DND-41 (cell line): ENCODE measurements at regions not wholly inside any gene's neighbourhood (a gene's known extent, or its start where the extent isn't known, plus 50 kb on each side); places are given as distances from the start of the nearest gene placed in this dataset.

ENCODE experiments used
- ATAC-seq: fragments of 200-7000 bp; cut with Tn5 transposase; 3 replicates; pipeline ENCODE4 v1.9.1; 2021; ENCODE audit warnings: low read depth; ENCODE audit not compliant: insufficient read depth
- DNase-seq: peaks from one replicate; pipeline ENCODE4 v3.0.0-alpha.2; 2020
- H2AFZ ChIP-seq: 2 replicates; pipeline ENCODE4 v1.6.0; 2012; ENCODE audit warnings: low read depth, low read length
- H3K27ac ChIP-seq: 2 replicates; pipeline ENCODE4 v1.5.1; 2012; ENCODE audit warnings: low read length, inconsistent platforms
- H3K27me3 ChIP-seq: fragments of 200-600 bp; sonication (generic); 2 replicates; pipeline ENCODE4 v1.6.0; 2012; ENCODE audit warnings: low read length, mild to moderate bottlenecking, inconsistent platforms; ENCODE audit not compliant: insufficient read depth, poor library complexity
- H3K36me3 ChIP-seq: 2 replicates; pipeline ENCODE4 v1.5.1; 2012; ENCODE audit warnings: low read length, inconsistent platforms; ENCODE audit not compliant: insufficient read depth
- H3K4me1 ChIP-seq: 2 replicates; pipeline ENCODE4 v1.5.1; 2012; ENCODE audit warnings: mild to moderate bottlenecking, low read length; ENCODE audit not compliant: insufficient read depth
- H3K4me2 ChIP-seq: 2 replicates; pipeline ENCODE4 v1.6.0; 2012; ENCODE audit warnings: mild to moderate bottlenecking, moderate library complexity, low read length, inconsistent platforms; ENCODE audit not compliant: insufficient read depth
- H3K4me3 ChIP-seq, 2 experiments: fragments of 200-600 bp in 1 of 2; shearing (Covaris generic) in 1 of 2; 2 replicates each; pipeline ENCODE4 v1.5.1; 2012 to 2016; ENCODE audit warnings: inconsistent platforms in 2 of 2, low read length in 2 of 2, mild to moderate bottlenecking in 2 of 2, low read depth in 1 of 2, moderate library complexity in 1 of 2
- H3K79me2 ChIP-seq: 2 replicates; pipeline ENCODE4 v1.6.0; 2012; ENCODE audit warnings: low read length, inconsistent platforms; ENCODE audit not compliant: insufficient read depth
- H3K9ac ChIP-seq: 2 replicates; pipeline ENCODE4 v1.6.0; 2012; ENCODE audit warnings: low read depth, mild to moderate bottlenecking, inconsistent platforms, low read length, moderate library complexity
- H3K9me3 ChIP-seq: 2 replicates; pipeline ENCODE4 v1.5.1; 2012; ENCODE audit warnings: low read length, moderate library complexity, mild to moderate bottlenecking, inconsistent platforms; ENCODE audit not compliant: insufficient read depth, severe bottlenecking
- H4K20me1 ChIP-seq: 2 replicates; pipeline ENCODE4 v1.6.0; 2012; ENCODE audit warnings: low read length; ENCODE audit not compliant: insufficient read depth
- CTCF ChIP-seq: IDR thresholded peaks from 2 replicates; pipeline ENCODE4 v1.5.1; 2012; ENCODE audit warnings: borderline replicate concordance, low read length, moderate library complexity, mild to moderate bottlenecking; ENCODE audit not compliant: poor library complexity, severe bottlenecking; ENCODE audit errors: extremely low read depth
- EZH2 ChIP-seq: IDR thresholded peaks from 3 replicates; pipeline ENCODE4 v1.6.1; 2012; ENCODE audit warnings: borderline replicate concordance, low read depth, mild to moderate bottlenecking, moderate library complexity, low read length, inconsistent platforms; ENCODE audit not compliant: severe bottlenecking

GRCh38 chr9:135218331-135219225 is 131.1 kb downstream of the OLFM1 start:
- no peak overlapping the region for H3K4me2 ChIP-seq
- no peaks in the 10 kb centered on the region for H3K9me3 ChIP-seq
- no peak overlapping the region for H2AFZ ChIP-seq
- H4K20me1 ChIP-seq: no peaks in the 10 kb centered on the region
- no peak for DNase-seq
- H3K27me3 ChIP-seq: no peaks in the 10 kb centered on the region
- no peak overlapping the region for H3K4me3 ChIP-seq
- no peak overlapping the region for H3K27ac ChIP-seq
- no peak for ATAC-seq
- no peaks in the 10 kb centered on the region for H3K36me3 ChIP-seq
- H3K4me1 ChIP-seq: no peaks in the 10 kb centered on the region
- H3K79me2 ChIP-seq: no peaks in the 10 kb centered on the region
- H3K9ac ChIP-seq: no peak overlapping the region
- TF ChIP-seq EZH2 (no peak), CTCF (no peak)

DNA sequence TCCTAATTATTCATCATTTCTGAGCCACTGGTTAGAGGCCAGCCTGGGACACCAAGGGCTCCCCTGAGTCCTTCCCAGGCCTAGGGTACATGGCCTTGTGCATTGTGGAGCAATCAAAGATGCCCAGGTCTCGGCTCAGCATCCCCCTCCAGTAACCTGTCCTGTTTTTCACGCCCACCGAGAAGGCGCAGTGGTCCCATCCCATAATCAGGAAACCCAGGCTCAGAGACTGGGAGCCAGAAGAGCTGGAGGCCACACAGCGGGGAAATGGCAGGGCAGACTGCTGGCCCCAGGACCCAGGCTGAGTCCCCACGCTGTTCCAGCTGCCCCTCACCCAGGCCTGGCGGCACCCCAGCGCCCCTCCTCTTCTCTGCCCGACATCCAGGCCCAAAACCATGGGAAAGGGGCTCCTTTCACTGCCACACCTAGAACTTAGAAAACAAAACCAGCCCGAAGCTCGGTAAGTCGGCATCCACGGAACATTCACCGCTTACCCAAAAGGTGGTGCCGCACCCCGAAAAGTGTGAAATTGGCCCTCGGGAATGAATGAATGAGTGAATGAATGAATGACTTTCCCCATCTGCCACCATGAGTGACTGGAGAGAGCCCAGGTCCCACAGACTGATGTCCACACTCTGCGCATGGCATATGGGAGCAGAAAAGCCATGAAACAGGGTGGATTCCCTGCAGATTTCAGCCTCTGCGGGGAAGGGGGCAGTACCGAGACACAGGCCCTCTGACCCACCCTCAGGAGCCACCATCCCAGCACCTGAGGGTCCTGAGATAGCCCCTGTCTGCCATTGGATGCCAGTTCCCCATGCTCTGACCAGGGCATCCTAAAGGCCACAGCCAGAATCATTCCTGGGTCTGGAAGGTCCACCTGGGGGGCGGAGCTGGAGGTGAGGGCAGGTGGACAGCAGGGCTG is 132.5 kb downstream of the OLFM1 start:
- no peaks in the 10 kb centered on the region for H3K27me3 ChIP-seq
- H3K36me3 ChIP-seq: no peaks in the 10 kb centered on the region
- no peaks in the 10 kb centered on the region for H3K4me1 ChIP-seq
- H2AFZ ChIP-seq: no peak overlapping the region
- no peaks in the 10 kb centered on the region for H3K79me2 ChIP-seq
- H4K20me1 ChIP-seq: no peaks in the 10 kb centered on the region
- no peak overlapping the region for H3K4me2 ChIP-seq
- ATAC-seq (no peak), DNase-seq (no peak)
- no peak overlapping the region for H3K4me3 ChIP-seq
- H3K9me3 ChIP-seq: no peaks in the 10 kb centered on the region
- no peak overlapping the region for H3K27ac ChIP-seq
- H3K9ac ChIP-seq: no peak overlapping the region
- TF ChIP-seq EZH2 (no peak), CTCF (no peak)

GRCh38 chr9:135220601-135221575 is 133.4 kb downstream of the OLFM1 start:
- Histone ChIP-seq H2AFZ (no peak overlapping the region), H3K27me3 (no peaks in the 10 kb centered on the region), H3K36me3 (no peaks in the 10 kb centered on the region), H3K79me2 (no peaks in the 10 kb centered on the region), H3K9me3 (peaks cover 2% of the 10 kb centered on the region), H3K4me1 (no peaks in the 10 kb centered on the region), H3K4me3 (no peak overlapping the region), H3K9ac (no peak overlapping the region), H3K4me2 (no peak overlapping the region), H4K20me1 (no peaks in the 10 kb centered on the region), H3K27ac (no peak overlapping the region)
- ATAC-seq: no peak
- no peak for DNase-seq
- TF ChIP-seq EZH2: no peak
- no peak for TF ChIP-seq CTCF
